Ovary (tissue), 3 donors: ENCODE measurements at regions not wholly inside any gene's neighbourhood (a gene's known extent, or its start where the extent isn't known, plus 50 kb on each side); places are given as distances from the start of the nearest gene placed in this dataset.

Source experiments
- EP300 ChIP-seq: sonication (generic); formaldehyde crosslinking; IDR thresholded peaks from one replicate; pipeline ENCODE4 v1.6.1; 2017; ENCODE audit warnings: antibody characterized with exemption
- TF ChIP-seq, protein P1 (sequence below), 3 donors: fragments of 450-650 bp in 2 of 3; fragments of 200-600 bp in 1 of 3; IDR thresholded peaks; one replicate each; pipeline versions ENCODE4 v1.5.1 to v1.8.0; 2016 to 2022; ENCODE audit warnings: antibody characterized with exemption in 3 of 3, mild to moderate bottlenecking in 1 of 3
- donor health status: DM: no; HTN: no; CAD: no.

DNA sequence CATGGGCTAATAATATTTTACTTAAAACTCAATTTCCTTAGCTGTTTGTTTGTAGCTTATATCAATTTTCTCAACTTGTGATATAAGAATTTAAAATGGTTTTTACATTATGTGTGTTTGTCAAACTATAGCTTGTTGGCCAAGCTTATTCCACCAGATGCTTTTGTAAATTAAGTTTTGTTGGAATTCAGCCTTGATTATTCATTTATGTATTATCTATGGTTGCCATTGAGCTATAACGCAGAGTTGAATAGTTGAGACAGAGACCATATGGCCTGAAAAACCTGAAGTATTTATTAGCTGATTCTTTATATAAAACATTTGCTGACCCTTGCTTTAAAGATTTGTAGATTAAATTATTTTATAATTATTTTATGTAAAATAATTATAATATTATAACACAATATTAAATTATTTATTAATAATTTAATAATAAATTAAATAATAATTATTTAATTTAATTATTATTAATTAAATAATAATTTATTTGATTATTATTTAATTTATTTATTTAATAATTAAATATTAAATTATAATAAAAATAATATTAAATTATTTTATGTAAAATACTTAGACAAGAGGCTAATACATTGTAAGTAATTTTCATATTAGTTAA is 779.6 kb upstream of the NECTIN3 start:
- TF ChIP-seq, protein P1, sequence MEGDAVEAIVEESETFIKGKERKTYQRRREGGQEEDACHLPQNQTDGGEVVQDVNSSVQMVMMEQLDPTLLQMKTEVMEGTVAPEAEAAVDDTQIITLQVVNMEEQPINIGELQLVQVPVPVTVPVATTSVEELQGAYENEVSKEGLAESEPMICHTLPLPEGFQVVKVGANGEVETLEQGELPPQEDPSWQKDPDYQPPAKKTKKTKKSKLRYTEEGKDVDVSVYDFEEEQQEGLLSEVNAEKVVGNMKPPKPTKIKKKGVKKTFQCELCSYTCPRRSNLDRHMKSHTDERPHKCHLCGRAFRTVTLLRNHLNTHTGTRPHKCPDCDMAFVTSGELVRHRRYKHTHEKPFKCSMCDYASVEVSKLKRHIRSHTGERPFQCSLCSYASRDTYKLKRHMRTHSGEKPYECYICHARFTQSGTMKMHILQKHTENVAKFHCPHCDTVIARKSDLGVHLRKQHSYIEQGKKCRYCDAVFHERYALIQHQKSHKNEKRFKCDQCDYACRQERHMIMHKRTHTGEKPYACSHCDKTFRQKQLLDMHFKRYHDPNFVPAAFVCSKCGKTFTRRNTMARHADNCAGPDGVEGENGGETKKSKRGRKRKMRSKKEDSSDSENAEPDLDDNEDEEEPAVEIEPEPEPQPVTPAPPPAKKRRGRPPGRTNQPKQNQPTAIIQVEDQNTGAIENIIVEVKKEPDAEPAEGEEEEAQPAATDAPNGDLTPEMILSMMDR (IDR thresholded peaks at IDR 0.05) = no peak
- TF ChIP-seq EP300 = no peak
